GM12891 (cell line): ENCODE measurements at regions not wholly inside any gene's neighbourhood (a gene's known extent, or its start where the extent isn't known, plus 50 kb on each side); places are given as distances from the start of the nearest gene placed in this dataset.

Experiments used
- DNase-seq: peaks from one replicate; pipeline ENCODE4 v3.0.0; 2011; ENCODE audit warnings: low spot score; ENCODE audit not compliant: insufficient read length
- FAIRE-seq: peaks from 2 replicates; lab custom pipeline; 2011; peaks lifted over from hg19 to GRCh38; lab: Jason Lieb, UNC
- PAX5 ChIP-seq: IDR thresholded peaks from 2 replicates; pipeline ENCODE4 v1.6.1; 2011; ENCODE audit warnings: low read length, moderate library complexity, mild to moderate bottlenecking; ENCODE audit not compliant: insufficient read depth, severe bottlenecking
- POLR2A ChIP-seq: IDR thresholded peaks from 2 replicates; pipeline ENCODE4 v1.6.1; 2011; ENCODE audit warnings: low read depth, low read length, control low read depth
- POLR2AphosphoS5 ChIP-seq: IDR thresholded peaks from 2 replicates; pipeline ENCODE4 v1.6.1; 2011; ENCODE audit warnings: low read depth, low read length, control low read depth
- POU2F2 ChIP-seq: IDR thresholded peaks from 2 replicates; pipeline ENCODE4 v1.6.1; 2011; ENCODE audit warnings: low read depth, mild to moderate bottlenecking, control low read depth, low read length, moderate library complexity
- SPI1 ChIP-seq: IDR thresholded peaks from 2 replicates; pipeline ENCODE4 v1.6.1; 2011; ENCODE audit warnings: low read depth, low read length, control low read depth
- TAF1 ChIP-seq: IDR thresholded peaks from 2 replicates; pipeline ENCODE4 v1.6.1; 2011; ENCODE audit warnings: low read depth, low read length, control low read depth

DNA sequence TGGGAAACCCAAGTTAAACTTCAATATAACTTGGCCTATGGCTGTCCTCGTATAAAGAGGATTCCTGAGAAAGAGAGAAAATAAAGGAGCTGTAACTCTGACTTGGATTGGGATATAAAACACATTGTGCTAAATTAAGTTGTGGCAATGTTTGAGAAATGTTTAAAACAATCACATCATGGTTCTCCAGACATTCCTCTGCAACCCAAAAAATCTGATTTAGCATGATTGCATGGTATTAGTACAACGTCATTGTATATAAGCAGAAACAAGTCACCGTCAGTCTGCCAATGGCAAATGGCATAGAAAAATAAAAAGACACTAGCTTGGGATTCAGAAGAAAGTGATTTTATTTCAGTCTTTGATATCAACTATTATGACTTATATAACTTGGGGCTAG is 140.2 kb upstream of the FAM83B start:
- no peak for FAIRE-seq
- no peak for TF ChIP-seq POLR2A
- TF ChIP-seq POLR2AphosphoS5 = no peak
- TF ChIP-seq SPI1 = no peak
- no peak for TF ChIP-seq TAF1
- no peak for TF ChIP-seq POU2F2
- TF ChIP-seq PAX5 = no peak
- no peak for DNase-seq

DNA sequence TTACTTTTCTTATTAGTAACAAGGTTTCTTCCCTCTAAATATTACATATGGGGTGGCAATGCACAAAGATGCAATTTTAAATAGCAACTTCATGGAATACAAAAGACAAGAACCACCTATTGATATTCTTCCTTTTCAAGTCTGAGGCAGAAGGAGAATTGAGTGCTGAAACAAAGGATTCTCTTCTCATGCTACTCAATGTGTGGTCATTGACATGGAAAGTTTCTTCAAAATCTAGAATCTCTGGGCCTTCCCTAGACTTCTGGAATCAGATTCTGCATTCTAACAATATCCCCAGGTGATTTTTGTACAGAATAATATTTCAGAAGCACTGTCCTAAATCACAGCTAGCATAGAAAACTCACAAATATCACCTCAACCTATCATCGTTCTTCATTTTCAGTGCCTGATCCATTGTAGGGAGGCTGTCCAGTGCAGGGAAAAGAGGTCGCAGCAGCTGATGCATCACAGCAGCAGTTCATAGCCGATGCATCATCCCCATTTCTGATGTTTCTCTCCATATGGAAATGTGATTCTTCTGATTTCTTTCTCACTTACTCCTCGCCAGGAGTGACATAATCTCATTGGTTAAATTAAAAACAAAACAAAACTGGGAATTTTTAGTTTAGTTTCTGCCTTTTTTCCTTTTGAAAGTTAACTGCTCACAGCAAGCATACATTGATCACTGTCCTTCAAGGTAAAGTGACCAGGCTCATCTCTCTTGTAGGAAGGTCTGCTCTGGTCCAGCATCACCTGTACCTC is 139.5 kb upstream of the FAM83B start:
- no peak for TF ChIP-seq TAF1
- DNase-seq (no peak), FAIRE-seq (no peak)

DNA sequence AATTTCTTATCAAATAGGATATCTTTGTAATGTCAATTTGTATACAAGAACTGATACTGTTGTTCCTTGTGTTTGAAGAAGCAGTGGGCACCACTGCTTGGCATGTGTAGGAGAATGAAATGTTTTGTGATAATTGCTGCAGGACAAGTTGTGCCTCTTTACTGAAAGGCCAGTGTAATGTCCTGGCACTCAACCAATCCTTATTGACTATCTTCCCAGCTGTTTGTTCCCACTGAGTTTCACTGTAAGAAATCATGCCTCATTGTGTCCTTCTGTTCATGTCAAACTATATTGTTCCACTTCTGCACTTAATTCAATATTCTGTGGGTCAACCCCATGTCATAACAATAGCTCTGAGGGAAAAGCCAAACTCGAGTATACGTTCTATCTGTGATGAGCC is 136.1 kb upstream of the FAM83B start:
- DNase-seq = no peak
- FAIRE-seq = no peak
- TF ChIP-seq SPI1 (no peak), POU2F2 (no peak), POLR2A (no peak), PAX5 (no peak), POLR2AphosphoS5 (no peak), TAF1 (no peak)

DNA sequence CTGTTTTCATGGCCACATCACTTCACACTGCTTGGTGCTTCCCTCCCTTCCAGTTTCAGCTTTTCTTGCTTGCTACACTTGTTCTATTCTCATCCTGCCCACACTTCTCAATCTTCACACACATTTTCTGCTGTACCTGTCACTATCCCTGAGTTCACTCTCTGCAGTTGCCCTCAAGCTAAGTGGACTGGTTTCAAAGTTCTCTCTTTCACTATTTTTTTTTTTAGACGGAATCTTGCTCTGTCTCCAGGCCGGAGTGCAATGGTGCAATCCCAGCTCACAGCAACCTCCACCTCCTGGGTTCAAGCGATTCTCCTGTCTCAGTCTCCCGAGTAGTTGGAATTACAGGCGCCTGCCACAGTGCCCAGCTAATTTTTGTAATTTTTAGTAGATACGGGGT is 130.6 kb upstream of the FAM83B start:
- DNase-seq (no peak), FAIRE-seq (no peak)
- TF ChIP-seq POLR2A (no peak), SPI1 (no peak), TAF1 (no peak)

DNA sequence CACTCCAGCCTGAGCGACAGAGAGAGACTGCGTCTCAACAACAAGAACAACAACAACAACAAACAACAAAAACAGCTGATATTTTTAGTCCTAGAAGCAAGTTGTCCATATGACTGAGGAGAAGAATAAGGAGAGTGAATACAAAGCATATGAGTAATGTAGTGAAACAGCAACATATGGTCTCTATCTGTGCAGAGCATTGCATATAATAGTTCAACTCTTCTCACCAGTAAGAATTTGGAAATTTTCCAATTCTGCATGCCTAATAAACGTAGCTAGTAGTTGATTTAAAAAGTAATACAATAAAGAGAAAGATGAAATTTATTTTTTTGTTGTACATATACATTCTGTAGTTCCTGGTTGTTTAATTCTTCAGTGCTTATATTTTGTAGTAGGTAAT is 129.7 kb upstream of the FAM83B start:
- DNase-seq (no peak), FAIRE-seq (no peak)
- TF ChIP-seq POLR2AphosphoS5 (no peak), SPI1 (no peak), POU2F2 (no peak), PAX5 (no peak), POLR2A (no peak), TAF1 (no peak)

DNA sequence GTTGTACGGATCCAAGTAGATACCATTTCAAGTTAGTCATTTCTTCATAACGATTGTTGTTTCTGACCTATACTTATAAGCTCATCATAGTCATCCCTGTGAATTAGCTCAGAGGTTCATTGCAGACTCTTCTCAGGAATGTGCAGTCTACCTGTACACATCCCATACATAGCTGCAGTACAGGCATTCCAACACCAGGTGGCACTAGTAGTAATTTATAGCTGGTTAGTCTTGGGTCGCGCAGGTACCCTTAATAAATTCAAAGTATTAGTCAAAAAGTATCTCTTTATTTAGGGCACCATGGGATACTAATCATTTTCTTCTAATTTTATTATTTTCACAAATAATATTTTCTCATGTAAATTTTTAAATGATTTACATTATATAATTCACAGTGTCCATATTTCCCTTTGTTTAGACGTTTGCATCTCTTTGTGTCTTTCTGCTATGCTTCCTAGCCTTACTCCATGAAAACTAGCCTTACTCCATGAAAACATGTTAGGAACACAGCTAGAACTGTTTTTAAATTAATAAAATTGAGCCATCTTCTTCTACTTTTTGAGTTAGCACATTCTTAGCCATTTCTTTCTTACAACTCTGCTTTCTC is 128.6 kb upstream of the FAM83B start:
- TF ChIP-seq POLR2A (no peak), SPI1 (no peak), TAF1 (no peak), PAX5 (no peak), POU2F2 (no peak), POLR2AphosphoS5 (no peak)
- DNase-seq (no peak), FAIRE-seq (peak; percentile 62)

DNA sequence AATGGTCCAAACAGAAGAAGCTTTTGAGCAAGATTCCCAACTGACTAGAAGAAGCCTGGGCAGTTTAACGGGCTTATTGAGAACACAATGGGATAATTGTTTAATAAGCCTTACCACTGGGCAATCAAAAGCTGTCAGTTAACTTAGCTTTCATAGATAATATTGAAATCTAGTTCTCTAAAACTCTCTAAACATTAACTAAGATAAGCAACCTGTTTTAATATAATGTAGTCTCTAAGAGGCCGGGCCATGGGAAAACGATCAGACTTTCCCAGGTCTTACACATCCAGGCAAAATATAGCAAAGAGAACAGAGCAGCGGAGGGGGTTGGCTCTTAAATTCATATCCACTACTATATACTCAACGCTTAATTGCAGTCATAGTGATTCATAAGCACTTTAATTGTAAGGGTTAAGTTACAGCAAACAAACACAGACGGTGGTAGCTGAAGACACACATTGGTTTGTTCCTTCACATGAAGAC is 128.0 kb upstream of the FAM83B start:
- no peak for FAIRE-seq
- no peak for DNase-seq
- no peak for TF ChIP-seq SPI1
- TF ChIP-seq POU2F2 = no peak
- no peak for TF ChIP-seq POLR2AphosphoS5
- TF ChIP-seq TAF1 = no peak
- no peak for TF ChIP-seq PAX5
- TF ChIP-seq POLR2A = no peak

DNA sequence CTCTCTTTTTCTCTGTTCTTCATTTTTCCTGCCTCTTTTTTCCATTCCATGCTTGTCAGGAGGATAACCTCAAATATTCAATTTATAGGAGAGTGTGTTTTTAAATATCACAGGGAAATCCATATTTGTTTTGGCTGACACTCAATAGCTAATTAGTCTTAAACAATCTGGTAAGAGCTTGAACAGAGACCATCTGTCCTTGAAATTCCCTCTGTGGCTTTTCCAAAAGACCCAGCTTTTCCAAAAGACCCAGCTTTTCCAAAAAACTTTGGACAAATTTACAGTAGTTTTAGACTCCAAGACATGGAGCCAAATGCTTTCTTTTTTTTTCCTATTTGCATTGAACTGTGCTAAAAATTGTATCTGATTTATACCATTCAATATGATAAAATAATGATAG is 127.4 kb upstream of the FAM83B start:
- TF ChIP-seq SPI1 (no peak), TAF1 (no peak), POU2F2 (no peak), POLR2AphosphoS5 (no peak), PAX5 (no peak), POLR2A (no peak)
- no peak for DNase-seq
- no peak for FAIRE-seq

DNA sequence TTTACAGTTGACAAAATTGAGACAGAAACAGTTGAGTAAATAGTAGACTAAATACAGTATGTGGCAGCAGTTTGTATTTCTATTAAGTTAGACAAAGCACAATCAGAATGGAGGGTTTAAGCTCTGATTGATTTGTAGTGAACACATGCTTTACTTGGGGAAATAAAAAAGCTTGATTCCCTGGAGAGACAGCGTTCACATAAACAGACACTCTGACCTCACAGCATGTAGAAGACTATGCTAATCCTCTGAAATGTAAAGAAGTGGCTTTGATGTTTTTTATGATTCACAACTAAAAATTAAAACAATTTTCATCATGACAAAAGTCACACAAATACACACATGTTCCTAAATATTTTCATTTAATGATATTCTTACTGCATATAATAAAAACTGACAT is 126.9 kb upstream of the FAM83B start:
- FAIRE-seq = no peak
- TF ChIP-seq POLR2AphosphoS5 = no peak
- no peak for TF ChIP-seq POLR2A
- no peak for TF ChIP-seq SPI1
- no peak for TF ChIP-seq TAF1
- no peak for TF ChIP-seq PAX5
- TF ChIP-seq POU2F2 = no peak
- no peak for DNase-seq

DNA sequence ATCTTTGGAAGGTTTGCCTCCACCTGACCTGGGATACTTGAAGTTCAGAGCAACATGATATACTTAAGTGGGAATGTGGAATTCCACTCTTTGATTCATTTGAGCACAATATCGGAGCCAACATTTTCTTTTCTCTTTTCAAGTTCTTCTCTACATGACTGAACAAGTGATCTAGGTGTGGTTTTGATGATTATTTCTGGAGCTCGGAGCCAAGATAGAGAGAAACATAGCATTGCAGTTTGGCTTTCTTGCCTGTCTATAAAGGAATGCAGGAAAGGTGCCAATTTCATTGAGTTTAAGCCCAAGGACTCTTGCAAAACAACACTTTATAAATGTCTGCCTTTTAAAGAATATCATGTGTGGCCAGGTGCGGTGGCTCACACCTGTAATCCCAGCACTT is 124.2 kb upstream of the FAM83B start:
- no peak for FAIRE-seq
- TF ChIP-seq POLR2A (no peak), PAX5 (no peak), POLR2AphosphoS5 (no peak), TAF1 (no peak), POU2F2 (no peak), SPI1 (no peak)

DNA sequence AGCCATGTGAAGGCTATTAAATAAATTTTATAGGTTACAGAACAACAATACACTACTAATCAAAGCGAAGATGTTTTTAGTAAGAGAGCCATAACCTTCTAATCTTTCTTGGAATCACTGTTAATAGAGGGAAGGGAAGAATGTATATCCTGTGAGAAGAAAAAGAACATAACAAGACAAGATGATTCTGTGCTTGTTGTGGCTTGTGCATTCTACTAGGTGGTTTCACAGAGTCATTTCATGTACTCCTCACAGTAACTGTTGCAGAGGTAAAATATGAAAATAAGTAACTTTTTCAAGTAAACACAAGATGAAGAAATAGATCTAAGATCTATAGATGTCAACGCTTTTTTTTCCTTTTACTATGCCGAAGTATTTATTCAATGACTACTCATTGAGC is 116.9 kb upstream of the FAM83B start:
- TF ChIP-seq PAX5 (no peak), POLR2AphosphoS5 (no peak), POU2F2 (no peak), SPI1 (no peak), POLR2A (no peak), TAF1 (no peak)
- DNase-seq (no peak), FAIRE-seq (no peak)

More for the DNA sequence above, 124.2 kb upstream of the FAM83B start:
- DNase-seq = no peak
